HG02870 (cell line): ENCODE measurements at regions not wholly inside any gene's neighbourhood (a gene's known extent, or its start where the extent isn't known, plus 50 kb on each side); places are given as distances from the start of the nearest gene placed in this dataset.
"Not testable (repeated sequence)": the region's sequence is repeated elsewhere in the genome, so short reads cannot be mapped to it uniquely, and the experiment has no call there.

Source experiments
- ATAC-seq: cut with Tn5 transposase; IDR thresholded peaks from one replicate; pipeline ENCODE4 v1.9.1; 2021; ENCODE audit warnings: mild to moderate bottlenecking, moderate library complexity; ENCODE audit not compliant: unreplicated experiment

GRCh38 chr2:23028106-23028505 lies 356.9 kb upstream of the KLHL29 start:
- no peak for ATAC-seq

DNA sequence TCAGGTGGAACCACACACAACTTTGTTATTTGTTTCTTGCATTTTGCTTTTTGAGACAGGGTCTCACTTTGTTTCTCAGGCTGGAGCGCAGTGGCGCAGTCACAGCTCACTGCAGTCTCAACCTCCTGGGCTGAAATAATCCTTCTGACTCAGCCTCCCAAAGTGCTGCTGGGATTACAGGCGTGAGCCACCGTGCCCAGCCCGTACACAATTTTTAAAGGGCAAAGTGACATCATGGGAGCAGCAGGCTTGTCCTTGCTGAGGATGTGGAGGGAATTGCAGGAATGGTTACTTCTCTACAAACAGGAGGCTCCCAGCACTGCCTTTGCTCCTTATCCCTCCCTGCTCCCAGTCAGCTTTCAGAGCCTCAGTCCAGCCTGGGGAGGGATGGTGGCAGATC lies 355.9 kb upstream of the KLHL29 start:
- no peak for ATAC-seq

GRCh38 chr2:23029951-23030350 lies 355.0 kb upstream of the KLHL29 start:
- no peak for ATAC-seq

GRCh38 chr2:23034996-23035395 lies 350.0 kb upstream of the KLHL29 start:
- no peak for ATAC-seq

GRCh38 chr2:23036629-23037028 lies 348.4 kb upstream of the KLHL29 start:
- no peak for ATAC-seq

GRCh38 chr2:23037596-23037995 lies 347.4 kb upstream of the KLHL29 start:
- no peak for ATAC-seq

- ATAC-seq: no peak
Measured at GRCh38 chr2:23041443-23041842, 343.5 kb upstream of the KLHL29 start.

DNA sequence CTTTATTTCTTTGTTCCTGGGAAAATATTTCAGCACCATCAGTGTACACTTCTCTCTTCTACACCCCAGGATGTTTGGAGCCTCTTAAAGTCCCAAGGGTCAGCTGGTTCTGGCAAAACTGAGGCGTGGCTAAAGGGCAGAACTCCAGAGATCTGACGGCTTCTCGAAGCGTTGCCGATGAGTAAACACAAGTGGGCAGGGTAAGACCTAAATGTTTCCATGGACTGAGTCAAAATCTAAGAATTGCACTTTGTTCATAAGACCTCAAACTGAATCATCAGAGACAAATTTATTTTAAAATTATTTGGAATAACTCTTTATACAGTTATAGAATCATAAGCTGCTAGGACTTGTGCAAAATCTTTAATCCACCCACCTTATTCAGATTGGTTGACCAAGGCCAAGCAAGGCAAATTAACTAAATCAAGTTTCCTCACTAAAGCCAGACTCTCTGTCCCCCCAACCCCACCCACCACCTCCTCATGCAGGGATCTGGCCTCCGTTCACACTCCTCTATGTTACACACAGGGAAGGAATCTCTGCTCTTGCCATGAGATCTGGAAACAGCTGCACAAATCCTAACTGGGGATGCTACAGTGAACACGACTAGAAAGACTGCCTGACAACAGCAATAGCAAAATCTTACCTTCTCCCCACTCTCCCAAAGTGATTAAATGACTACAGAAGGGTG lies 342.6 kb upstream of the KLHL29 start:
- no peak for ATAC-seq

GRCh38 chr2:23050388-23050787 lies 334.6 kb upstream of the KLHL29 start:
- ATAC-seq: no peak

DNA sequence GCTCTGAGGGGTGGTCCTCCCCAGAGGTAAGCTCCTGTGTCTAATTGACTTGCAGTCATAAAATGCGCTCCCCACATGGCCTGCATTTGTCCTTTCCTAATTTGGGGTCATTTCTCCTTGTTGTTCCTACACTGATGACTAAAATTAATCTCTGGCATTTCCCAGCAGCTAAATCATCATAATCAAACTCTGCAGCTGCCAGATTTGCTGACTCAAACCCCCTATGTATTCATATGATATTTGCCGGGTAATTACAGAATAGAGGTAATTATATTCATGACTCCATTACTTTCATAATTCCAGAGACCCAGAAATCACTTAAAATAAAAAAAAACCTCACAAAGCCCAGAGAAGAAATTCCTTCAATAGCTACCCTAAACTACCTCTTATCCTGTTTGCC lies 331.4 kb upstream of the KLHL29 start:
- ATAC-seq: no peak

DNA sequence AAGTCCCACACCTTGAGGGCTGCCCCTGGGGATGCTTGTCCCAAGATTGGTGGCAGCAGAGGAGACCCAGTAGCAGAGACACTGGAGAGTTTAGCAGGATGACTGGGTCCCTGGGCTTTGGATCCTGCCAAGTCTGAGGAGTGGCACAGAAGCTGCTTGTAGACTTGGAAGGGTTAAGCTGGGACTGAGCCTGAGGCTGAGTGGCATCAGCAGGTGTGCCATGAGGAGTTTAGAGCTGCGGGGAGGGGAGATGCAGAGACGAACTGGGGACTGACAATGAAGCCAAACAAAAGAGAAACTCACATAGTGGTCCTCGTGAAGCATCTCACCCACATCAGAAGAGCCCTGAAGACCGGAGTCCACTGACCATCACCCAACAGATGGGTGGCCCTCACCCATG lies 329.7 kb upstream of the KLHL29 start:
- ATAC-seq: no peak

- not testable (repeated sequence) for ATAC-seq
Measured at GRCh38 chr2:23056846-23057245, 328.1 kb upstream of the KLHL29 start.

DNA sequence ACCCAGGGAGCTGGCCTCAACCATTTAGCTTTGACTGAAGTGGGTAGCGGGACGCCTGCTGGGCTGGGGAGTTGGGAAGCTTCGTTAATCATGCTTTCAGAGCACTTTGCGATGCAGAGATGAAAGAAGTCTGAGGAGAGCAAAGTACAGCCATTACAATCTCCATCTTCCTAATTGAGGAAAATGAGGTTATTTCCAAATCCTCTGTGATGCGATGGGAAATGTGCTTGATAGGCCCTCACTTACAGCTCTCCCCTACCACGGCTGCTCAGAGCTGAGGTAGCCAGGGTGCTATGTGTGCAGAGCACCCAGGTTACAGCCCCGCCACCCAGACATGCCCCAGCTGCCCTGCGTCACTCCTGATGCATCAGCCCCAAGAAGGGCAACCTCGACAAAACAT lies 326.5 kb upstream of the KLHL29 start:
- ATAC-seq: no peak

- ATAC-seq: no peak
Measured at GRCh38 chr2:23065210-23065609, 319.8 kb upstream of the KLHL29 start.

- ATAC-seq: no peak
Measured at GRCh38 chr2:23065936-23066335, 319.0 kb upstream of the KLHL29 start.

- no peak for ATAC-seq
Measured at GRCh38 chr2:23066686-23067085, 318.3 kb upstream of the KLHL29 start.

DNA sequence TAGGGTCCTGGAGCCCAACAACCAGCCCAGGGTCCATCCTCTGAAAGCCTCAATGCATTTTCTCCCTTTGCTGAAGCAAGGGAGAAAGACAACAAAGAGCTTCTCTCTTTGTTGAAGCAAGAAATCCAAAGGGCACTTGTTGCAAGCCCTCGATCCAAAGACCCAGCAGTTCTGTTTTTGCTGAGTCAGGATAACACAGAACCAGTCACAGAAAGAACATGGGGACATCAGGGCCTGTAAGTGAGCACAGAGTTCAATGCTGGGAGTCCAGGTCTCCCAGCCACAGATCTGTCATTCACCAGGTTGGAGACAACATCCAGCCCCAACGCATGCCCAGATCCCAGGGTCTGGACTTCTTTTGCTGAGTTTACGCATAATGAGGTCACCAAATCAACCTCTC lies 315.8 kb upstream of the KLHL29 start:
- no peak for ATAC-seq

GRCh38 chr2:23069923-23070322 lies 315.1 kb upstream of the KLHL29 start:
- ATAC-seq: no peak

GRCh38 chr2:23073056-23073455 lies 311.9 kb upstream of the KLHL29 start:
- ATAC-seq: no peak

- no peak for ATAC-seq
Measured at GRCh38 chr2:23073671-23074070, 311.3 kb upstream of the KLHL29 start.

- ATAC-seq: no peak
Measured at GRCh38 chr2:23077596-23077995, 307.4 kb upstream of the KLHL29 start.

- no peak for ATAC-seq
Measured at GRCh38 chr2:23078784-23079434, 306.1 kb upstream of the KLHL29 start.

GRCh38 chr2:23083966-23084365 lies 301.0 kb upstream of the KLHL29 start:
- no peak for ATAC-seq
